HL-60 (cell line): ENCODE measurements at regions not wholly inside any gene's neighbourhood (a gene's known extent, or its start where the extent isn't known, plus 50 kb on each side); places are given as distances from the start of the nearest gene placed in this dataset.

Experiments
- POLR2AphosphoS5 ChIP-seq: IDR thresholded peaks from 2 replicates; pipeline ENCODE4 v1.6.1; 2012; ENCODE audit warnings: low read depth
- SPI1 ChIP-seq: IDR thresholded peaks from 2 replicates; pipeline ENCODE4 v1.6.1; 2012; ENCODE audit warnings: low read depth, mild to moderate bottlenecking, borderline replicate concordance
- TF ChIP-seq, protein P1 (sequence below): IDR thresholded peaks from one replicate; pipeline ENCODE4 v1.5.1; 2011; ENCODE audit warnings: low read length, control low read depth, inconsistent platforms; ENCODE audit not compliant: insufficient read depth
- TF ChIP-seq, protein P2 (sequence below): IDR thresholded peaks from 2 replicates; pipeline ENCODE4 v1.6.1; 2012; ENCODE audit warnings: low read depth; ENCODE audit not compliant: insufficient replicate concordance

DNA sequence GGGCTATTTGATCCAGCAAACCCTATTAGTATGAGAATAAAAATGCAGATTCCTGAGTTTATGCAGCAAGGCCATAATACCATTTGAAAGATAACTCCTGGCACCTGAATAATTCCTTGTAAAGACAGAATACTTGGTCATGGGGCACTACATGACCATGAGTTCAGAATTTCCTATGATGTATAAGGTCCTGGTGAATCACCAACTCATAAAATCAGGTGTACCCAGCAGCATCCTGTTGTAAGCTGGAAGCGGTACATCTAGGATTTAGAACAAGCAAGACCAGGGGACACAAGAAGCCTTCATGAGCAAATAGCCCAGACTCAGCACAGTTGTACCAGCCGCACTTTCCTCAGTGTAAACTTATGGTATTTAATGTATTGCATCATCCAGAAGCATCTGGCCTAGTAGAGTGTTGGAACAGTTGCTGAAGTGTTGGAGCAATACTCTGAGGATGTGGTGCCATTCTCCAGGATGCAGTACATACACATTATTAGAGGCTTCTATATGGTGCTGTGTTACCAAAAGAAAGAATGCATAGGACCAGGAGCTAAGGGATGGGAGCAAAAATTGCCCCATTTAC, 233.4 kb downstream of the SQOR start:
- TF ChIP-seq, protein P1, sequence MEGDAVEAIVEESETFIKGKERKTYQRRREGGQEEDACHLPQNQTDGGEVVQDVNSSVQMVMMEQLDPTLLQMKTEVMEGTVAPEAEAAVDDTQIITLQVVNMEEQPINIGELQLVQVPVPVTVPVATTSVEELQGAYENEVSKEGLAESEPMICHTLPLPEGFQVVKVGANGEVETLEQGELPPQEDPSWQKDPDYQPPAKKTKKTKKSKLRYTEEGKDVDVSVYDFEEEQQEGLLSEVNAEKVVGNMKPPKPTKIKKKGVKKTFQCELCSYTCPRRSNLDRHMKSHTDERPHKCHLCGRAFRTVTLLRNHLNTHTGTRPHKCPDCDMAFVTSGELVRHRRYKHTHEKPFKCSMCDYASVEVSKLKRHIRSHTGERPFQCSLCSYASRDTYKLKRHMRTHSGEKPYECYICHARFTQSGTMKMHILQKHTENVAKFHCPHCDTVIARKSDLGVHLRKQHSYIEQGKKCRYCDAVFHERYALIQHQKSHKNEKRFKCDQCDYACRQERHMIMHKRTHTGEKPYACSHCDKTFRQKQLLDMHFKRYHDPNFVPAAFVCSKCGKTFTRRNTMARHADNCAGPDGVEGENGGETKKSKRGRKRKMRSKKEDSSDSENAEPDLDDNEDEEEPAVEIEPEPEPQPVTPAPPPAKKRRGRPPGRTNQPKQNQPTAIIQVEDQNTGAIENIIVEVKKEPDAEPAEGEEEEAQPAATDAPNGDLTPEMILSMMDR, result no peak
- TF ChIP-seq POLR2AphosphoS5, result no peak
- TF ChIP-seq, protein P2, sequence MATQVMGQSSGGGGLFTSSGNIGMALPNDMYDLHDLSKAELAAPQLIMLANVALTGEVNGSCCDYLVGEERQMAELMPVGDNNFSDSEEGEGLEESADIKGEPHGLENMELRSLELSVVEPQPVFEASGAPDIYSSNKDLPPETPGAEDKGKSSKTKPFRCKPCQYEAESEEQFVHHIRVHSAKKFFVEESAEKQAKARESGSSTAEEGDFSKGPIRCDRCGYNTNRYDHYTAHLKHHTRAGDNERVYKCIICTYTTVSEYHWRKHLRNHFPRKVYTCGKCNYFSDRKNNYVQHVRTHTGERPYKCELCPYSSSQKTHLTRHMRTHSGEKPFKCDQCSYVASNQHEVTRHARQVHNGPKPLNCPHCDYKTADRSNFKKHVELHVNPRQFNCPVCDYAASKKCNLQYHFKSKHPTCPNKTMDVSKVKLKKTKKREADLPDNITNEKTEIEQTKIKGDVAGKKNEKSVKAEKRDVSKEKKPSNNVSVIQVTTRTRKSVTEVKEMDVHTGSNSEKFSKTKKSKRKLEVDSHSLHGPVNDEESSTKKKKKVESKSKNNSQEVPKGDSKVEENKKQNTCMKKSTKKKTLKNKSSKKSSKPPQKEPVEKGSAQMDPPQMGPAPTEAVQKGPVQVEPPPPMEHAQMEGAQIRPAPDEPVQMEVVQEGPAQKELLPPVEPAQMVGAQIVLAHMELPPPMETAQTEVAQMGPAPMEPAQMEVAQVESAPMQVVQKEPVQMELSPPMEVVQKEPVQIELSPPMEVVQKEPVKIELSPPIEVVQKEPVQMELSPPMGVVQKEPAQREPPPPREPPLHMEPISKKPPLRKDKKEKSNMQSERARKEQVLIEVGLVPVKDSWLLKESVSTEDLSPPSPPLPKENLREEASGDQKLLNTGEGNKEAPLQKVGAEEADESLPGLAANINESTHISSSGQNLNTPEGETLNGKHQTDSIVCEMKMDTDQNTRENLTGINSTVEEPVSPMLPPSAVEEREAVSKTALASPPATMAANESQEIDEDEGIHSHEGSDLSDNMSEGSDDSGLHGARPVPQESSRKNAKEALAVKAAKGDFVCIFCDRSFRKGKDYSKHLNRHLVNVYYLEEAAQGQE, result no peak
- no peak for TF ChIP-seq SPI1
